ENCODE measurements at regions not wholly inside any gene's neighbourhood (a gene's known extent, or its start where the extent isn't known, plus 50 kb on each side); places are given as distances from the start of the nearest gene placed in this dataset.
"Not testable (repeated sequence)": the region's sequence is repeated elsewhere in the genome, so short reads cannot be mapped to it uniquely, and the experiment has no call there.

GRCh38 chr1:47638240-47638639 lies 200.4 kb downstream of the FOXD2 start:
- no peak for DNase-seq

DNA sequence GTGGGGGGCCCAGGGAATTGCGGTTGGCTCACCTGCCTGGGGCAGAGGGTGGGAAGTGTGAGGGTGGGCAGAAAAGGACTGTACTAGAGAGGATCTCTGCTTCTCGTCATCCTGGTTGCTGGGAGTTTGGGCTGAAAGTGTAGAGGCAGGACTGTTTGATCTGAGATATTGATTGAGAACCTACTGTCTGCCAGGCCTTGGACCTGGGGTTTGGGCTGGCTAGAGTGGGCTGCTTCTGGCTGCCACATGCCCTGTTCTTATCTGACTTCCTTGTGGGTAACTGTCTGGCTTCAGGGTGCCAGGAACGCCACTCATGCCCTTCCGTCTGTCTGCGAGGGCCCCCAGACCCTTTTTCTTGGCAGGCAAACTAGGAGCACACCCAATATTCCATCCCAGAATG lies 200.9 kb downstream of the FOXD2 start:
- DNase-seq, result no peak

- no peak for DNase-seq
Observed at GRCh38 chr1:47643306-47644211, 205.7 kb downstream of the FOXD2 start.

GRCh38 chr1:47644212-47644573 lies 206.3 kb downstream of the FOXD2 start:
- no peak for DNase-seq

- DNase-seq, result no peak
Observed at GRCh38 chr1:47645151-47645550, 207.3 kb downstream of the FOXD2 start.

DNA sequence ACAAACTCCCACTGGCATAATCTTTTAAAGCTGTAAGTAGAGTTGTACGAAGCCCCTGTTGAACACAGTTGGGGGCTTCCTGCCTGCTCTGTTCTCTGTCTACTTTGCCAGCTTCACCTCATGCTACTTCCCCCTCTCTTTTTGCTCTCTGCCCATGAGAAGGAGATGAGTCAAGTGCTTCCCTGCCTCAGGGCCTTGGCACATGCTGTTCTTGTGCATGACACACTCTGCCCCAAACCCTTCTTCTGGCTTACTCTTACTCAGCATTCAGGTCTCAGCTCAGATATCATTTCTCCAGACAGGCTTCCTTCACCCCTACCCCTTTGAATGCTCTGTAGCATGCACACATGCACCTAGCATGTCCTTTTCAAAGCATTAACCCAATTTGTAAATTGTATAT lies 208.8 kb downstream of the FOXD2 start:
- no peak for DNase-seq

DNA sequence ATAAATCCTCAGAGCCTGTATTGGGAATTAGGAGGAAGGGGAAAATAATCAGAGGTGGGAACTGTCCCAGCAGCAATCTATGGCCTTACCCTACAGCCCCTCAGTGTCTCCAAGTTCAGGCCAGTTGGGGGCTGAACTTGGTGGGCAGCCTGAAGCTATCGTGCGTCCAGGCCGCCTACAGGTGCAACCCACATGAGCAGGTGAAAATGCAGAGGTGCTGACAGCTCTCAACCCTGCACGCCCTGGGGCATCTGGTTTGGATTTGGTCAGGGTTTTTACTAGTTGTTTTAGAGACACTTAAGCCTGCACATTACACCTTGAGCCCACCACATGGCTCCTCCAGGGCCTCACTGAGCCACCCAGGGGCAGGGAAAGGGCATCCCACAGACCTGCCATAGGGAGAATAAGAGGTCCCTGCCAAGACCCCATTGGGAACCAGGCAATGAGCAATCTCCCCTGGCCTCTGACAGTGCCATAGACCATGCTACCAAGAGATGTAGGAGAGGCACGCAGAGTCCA lies 209.5 kb downstream of the FOXD2 start:
- DNase-seq, result no peak

DNA sequence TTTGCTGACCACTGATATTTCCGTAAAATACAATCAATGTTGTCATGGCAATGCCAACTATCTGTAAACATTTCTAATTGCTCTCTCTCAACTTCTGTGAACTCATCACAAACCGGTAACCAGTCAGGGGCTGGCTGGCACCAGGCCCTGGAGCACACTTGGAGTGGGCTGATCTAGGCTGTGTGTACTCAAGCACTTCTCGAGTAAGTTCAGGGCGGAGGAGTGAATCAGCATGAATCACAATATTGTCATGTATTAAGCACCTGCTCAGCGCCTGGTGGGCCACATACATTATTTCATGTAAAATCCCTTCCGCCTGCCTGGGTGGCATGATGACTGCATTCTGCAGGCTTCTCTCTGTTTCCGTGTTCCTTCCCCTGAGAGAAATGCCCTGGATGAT lies 212.4 kb downstream of the FOXD2 start:
- no peak for DNase-seq

GRCh38 chr1:47650611-47651010 lies 212.8 kb downstream of the FOXD2 start:
- no peak for DNase-seq

- DNase-seq, result no peak
Observed at GRCh38 chr1:47651311-47652089, 213.7 kb downstream of the FOXD2 start.

GRCh38 chr1:47655521-47656300 lies 217.9 kb downstream of the FOXD2 start:
- DNase-seq, result no peak

DNA sequence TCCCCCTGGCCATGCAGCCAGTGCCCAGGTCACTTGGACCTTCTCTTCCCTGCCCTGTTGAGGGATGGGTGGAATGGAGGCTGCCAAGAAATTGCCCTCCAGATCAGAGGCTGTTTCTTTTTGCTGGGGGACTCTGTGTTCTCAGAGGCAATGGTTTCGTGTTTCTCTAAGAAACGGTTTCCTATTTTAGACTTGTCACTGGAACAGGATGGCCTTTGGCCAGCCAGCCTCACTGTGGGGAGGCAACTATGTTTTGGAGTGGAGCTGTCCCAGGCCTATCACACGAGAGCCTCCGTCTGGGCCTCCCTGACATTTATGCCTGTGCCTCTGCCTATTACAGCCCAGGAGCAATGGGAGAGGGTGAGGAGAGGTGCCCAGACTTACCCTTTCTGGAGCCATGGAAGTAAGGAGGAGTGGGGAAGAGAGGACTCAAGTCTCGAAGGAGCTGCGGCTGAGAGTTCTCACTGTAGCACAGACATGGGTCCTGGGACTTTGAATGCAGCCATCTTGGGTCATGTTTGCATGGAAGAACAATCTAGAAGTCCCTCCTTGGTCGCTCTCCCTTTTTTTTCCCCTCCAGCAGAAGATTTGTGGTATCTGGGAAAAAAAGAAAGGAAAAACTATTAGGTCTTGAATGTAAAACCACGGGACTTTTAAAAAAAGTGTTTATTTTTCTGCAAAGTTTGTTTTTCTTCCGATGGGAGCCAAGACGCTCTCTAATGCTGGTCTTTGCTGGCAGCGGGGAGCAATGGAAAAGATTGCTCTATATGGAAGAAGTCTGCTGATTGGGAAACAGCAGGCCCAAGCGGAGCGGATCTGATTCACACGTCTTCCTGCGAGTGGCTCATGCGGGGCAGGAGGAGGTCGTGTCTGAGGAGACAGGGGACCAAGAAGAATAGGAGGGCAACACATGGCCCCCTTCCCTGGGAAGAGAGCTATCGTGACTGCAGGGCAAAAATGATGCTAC lies 219.2 kb downstream of the FOXD2 start:
- no peak for DNase-seq

DNA sequence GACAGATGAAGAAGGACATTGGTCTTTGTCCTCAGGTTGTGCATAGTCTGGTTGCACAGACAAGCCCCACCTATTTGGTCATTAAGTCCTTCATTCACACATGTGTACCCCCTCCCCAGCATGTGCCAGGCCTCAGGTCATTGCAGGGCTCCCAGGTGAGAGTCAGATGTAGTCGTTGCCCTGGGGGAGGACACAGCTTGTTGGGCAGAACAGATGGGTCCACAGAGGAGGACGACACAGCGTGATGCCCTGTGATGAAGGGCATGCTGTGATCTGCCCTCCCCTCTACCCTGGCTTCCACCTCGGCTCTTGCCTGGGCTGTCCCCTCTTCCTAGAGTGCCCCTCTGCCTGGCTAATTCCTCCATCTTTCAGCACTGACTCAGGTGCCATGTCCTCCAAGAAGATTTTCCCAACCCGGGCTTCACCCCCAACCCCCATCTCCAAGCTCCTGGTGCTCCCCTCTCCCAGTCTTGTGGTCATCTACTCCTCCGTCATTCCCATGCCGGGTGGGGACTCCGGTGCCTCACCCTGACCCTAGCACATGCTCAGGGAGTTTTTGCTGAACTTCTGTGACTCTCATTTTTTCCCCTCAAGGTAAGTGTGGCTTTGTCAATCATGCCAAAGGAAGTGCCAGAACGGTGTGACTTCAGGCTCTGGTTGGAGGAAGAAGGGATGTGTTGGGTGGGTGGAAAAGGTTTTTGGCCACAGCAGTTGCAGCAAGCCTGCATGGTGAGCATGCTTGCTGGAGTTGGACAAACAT lies 220.5 kb downstream of the FOXD2 start:
- no peak for DNase-seq

- no peak for DNase-seq
Observed at GRCh38 chr1:47659146-47659545, 221.3 kb downstream of the FOXD2 start.

DNA sequence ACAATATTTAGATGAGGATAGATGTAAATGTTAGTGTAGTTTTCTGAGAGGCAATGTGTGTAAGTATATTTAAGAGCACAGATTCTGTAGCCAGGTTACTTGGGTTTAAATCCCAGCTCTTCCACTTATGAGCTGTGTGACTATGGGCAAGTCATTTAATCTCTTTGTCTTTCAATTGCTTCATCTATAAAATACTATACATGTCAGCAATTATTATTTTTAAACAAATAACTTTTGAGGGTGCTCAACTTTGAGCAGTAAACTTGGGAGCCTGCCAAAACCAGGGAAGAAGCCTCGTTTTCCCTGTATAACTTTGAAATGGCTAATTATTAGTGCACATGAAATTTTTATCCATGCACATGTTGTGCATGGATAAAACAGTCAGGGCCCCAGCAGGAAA lies 222.8 kb downstream of the FOXD2 start:
- DNase-seq, result no peak

DNA sequence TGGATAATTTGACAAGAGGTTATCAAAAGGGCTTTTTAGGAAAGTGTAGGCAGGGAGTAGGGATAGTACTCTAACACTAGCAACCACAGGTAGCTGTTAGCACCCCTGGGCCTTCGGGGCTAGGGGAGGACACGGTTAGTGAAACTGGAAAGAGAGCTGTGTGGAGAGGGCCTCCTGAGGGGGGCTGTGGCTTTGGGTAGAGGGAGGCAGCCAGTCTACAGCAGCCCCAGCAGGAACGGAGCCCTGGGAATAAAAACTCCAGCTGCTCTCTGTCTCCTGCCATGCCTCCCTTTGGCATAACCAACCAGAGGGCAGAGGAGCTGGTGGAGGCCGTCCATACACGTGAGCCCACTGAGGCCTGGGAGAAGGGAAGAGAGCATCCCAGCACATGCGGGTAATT lies 223.2 kb downstream of the FOXD2 start:
- no peak for DNase-seq

- DNase-seq, result no peak
Observed at GRCh38 chr1:47662068-47662467, 224.2 kb downstream of the FOXD2 start.

DNA sequence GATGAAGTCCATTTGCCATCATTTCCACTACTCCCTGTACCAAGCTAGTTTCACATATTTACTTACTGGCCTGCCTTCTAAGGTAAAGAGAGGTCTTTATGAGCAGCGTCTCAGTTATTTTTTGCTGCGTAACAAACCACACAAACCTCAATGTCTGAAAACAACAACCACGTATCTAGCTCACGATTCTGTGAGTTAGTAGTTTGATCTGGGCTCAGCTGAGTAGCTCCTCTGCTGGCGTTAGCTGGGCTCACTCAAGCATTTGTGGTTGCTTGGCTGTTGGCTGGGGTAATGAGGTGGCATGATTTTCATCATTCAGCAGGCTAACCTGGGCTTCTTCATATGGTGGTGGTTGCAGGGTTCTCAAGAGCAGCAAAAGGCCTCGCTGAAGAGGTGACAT lies 225.4 kb downstream of the FOXD2 start:
- no peak for DNase-seq

DNA sequence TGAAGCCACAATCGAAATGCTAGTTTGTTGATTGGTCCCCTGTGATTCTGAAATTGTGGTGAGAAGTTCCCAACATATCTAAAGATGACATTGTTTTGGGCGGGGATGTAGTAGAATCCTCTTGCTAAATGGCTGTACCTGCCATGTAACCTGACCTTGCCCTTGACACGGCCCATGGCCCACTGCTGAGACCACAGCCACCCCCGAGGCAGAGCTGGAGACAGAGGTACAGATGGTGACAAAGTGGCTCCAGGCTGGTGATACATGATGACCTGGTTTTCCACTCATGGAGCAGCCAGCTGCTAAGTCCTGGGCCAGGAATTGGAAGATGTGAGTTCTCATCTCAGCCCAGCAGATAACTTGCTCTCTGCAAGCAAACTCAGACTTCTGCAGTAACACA lies 226.5 kb downstream of the FOXD2 start:
- DNase-seq, result no peak

DNA sequence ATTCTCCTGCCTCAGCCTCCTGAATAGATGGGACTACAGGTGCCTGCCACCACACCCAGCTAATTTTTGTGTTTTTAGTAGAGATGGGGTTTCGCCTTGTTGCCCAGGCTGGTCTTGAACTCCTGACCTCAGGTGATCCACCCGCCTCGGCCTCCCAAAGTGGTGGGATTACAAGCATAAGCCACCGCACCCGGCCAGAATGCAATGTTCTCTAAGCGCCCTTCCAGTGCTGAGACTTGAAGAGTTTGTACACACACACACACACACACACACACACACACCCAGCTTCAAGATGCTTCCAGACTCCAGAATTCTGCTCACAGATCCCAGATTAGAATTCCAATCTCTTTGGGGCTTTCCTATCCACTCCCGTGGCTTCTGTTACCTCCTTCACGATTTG lies 227.1 kb downstream of the FOXD2 start:
- DNase-seq, result not testable (repeated sequence)

DNA sequence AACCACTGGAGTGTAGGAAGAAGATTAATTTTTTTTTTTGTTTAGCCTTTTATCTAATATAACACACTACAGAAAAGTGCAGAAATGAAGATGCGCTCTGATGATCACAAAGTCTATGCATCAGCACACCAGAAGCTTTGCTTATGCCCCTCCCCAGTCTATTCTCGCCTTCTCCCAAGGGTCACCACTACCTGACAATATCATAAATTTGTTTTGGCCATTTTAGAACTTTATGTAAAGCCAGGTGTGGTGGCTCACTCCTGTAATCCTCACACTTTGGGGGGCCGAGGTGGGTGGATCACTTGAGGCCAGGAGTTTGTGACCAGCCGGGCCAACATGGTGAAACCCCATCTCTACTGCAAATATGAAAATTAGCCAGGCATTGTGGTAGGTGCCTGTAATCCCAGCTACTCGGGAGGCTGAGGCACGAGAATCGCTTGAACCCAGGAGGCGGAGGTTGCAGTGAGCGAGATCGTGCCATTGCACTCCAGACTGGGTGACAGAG lies 231.3 kb downstream of the FOXD2 start:
- no peak for DNase-seq
